CD4-positive, alpha-beta T cell treated with Interleukin-4 for 4 hours (primary cell): ENCODE measurements at regions not wholly inside any gene's neighbourhood (a gene's known extent, or its start where the extent isn't known, plus 50 kb on each side); places are given as distances from the start of the nearest gene placed in this dataset.
"Not testable (repeated sequence)": the region's sequence is repeated elsewhere in the genome, so short reads cannot be mapped to it uniquely, and the experiment has no call there.

Experiments used
- DNase-seq: peaks from one replicate; pipeline ENCODE4 v3.0.0-alpha.2; 2020

DNA sequence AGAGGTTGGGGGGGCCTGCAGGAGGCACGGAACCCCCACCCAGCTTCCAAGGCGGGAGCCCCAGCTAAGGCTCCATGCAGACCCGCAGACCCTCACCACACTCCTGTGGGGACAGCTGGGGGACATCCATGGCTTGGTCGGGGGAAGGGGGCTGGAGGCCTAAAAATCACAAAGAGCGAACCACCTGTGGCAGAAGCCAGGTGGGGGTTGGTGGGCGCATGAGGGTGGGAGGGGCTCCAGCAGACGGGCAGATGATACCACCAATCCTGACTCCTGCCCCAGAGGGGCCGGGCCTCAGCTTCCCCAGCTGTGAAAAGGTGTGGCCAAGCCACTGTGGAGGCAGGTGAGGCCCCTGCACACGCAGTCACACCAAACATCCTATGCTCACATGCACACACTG, 111.6 kb downstream of the FAM53A start:
- no peak for DNase-seq

DNA sequence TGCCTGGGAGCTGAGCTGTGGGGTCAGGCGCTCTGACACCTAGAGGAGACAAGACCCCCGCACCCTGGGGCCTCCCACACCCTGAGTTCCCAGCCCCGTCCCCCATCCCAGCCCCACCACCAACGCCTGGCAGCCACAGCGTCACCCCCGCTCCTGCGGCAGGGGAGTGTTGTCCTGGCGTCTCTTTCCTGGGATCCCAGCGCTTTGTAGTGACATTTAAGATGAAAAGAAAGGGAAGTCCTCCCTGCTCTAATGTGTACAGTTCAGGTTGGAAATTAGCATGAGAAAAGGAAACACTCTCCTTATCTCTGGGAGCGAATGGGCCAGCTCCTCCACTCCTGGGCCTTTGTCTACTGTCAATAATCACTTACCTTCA, 112.1 kb downstream of the FAM53A start:
- no peak for DNase-seq

GRCh38 chr4:1571165-1572009, 112.7 kb downstream of the FAM53A start:
- DNase-seq: no peak

DNA sequence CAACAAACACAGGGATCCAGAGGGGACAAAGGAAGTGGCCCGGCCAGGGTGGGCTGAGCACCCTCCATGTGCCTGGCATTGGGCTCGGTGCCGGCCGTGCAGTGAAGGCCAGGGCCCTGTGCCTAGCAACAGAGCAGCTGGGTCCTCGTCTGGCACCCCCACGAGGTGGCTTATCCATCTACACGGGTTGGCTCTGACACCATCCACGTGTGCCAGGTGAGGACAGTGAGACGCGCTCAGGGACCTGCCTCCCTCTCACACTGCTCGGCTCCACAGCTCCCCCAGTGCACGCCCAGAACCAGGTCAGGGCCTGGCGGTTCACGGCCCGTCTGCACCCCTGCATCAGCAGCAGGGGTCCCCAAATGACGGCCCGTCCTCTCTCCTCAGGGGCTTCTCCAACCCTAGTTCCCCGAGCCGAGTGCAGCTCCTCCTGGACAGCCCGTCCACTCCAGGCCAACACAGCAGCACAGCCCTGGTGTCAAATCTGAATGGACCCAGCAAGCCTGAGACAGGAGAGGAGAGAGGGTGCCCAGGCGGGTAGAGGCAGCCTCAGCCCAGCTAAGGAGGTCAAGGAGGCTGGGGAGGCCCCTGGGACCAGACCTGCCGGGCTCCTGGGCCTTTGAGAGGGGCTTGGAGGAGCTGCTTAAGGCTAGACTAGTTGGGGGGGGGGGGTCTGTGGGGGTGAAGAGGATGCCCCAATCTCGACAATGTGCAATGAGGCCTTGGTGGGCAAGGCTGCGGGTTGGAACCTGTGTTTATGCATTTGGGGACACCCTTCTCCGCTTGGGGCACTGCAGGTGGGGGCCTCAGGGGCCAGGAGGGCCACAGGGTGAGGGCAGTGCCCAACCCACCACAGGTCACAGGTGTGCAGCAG, 113.6 kb downstream of the FAM53A start:
- DNase-seq: no peak

DNA sequence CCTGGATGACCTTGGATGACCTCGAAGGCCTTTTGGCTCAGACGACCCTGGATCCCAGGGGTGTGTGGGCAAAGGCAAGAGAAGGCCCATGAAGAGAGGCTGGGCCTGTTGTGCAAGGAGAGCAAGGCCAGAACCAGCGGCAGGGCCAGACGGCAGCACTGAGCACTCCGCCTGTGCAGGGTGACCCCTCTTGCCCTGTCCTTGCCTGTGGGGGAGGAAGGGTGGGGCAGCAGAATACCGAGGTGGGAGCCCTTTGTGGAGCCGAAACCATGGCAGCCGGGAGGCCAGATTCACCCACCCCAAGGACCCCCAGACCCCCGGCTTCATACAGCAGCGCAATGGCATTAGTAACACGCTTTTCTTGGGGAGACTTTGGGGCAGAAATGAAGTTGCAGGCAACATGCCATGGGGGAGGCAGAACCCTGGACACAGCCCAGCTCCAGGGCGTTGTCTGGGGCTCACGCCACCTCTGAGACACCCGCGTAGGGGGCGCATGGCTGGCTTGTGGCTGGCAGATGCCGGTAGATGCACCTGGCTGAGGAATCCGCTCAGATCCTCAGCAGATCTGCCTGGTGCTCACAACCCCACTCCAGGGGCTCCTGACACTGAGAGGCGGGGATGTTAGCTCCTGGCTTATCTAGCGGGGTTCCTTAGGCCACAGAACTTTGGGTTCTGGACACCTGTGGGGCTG, 114.5 kb downstream of the FAM53A start:
- DNase-seq: no peak

- no peak for DNase-seq
Observed at GRCh38 chr4:1568855-1569460, 115.2 kb downstream of the FAM53A start.

GRCh38 chr4:1567808-1568581, 116.1 kb downstream of the FAM53A start:
- DNase-seq: no peak

DNA sequence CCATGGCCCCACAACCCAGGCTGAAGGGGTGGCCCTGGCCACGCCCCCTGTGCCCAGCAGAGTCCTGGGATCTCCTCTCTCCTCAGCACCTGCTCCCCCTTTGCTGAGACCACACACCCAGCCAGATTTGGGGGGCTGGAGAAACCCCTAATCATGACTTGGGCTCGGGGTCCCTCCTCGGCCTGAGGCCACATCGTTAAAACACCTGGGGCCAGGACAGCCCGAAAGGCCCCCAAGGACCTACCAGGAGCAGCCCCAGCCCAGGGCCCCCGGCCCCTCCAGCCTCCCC, 116.7 kb downstream of the FAM53A start:
- no peak for DNase-seq

- DNase-seq: no peak
Observed at GRCh38 chr4:1566838-1567518, 117.1 kb downstream of the FAM53A start.

DNA sequence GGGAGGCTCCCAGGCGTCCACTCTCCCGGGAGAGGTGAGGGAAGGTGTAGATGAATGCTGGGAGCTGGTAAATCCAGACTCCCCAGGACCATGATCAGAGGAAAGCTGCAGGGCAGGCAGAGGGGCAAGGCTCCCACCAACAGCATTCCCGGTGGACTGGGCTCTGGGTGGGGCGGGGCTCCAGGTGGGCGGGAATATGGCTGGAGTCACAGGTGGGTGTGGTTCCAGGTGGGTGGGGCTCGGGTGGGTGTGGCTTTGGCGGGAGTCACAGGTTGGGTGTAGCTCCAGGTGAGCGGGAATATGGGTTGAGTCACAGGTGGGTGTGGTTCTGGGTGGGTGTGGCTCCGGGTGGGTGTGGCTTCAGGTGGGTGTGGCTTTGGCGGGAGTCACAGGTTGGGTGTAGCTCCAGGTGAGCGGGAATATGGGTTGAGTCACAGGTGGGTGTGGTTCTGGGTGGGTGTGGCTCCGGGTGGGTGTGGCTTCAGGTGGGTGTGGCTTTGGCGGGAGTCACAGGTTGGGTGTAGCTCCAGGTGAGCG, 117.7 kb downstream of the FAM53A start:
- not testable (repeated sequence) for DNase-seq

DNA sequence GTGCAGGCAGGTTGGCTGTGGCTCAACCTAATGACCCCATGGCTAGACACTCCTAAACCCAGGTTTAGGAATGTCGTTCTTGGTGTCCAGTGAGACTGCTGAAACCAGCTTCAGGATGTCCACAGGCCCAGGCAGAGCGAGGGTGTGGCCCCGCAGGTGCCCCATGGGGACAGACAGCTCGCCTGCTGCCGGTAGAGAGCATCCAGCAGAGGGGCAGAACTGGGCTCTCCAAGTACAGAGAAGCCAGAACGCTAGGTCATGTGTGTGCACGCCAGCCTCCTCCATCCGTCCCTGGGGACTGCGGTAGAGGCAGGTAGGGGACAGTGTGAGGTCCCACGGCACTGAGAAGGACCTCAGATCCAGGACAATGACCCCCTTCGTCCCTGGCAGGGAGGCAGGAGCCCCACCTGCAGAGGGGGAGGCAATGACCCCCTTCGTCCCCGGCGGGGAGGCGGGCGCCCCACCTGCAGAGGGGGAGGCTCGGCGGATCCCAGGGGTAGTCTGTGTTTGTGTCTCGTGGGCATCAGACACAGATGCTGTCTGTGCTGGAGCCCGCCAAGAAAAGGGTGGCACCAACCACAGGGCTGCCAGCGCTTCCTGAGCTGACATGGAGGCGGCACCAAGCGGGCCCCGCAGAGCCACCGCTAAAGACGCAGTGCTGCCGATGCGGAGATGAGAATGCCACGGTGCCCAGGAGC, 118.4 kb downstream of the FAM53A start:
- no peak for DNase-seq

- DNase-seq: no peak
Observed at GRCh38 chr4:1564535-1565375, 119.4 kb downstream of the FAM53A start.

DNA sequence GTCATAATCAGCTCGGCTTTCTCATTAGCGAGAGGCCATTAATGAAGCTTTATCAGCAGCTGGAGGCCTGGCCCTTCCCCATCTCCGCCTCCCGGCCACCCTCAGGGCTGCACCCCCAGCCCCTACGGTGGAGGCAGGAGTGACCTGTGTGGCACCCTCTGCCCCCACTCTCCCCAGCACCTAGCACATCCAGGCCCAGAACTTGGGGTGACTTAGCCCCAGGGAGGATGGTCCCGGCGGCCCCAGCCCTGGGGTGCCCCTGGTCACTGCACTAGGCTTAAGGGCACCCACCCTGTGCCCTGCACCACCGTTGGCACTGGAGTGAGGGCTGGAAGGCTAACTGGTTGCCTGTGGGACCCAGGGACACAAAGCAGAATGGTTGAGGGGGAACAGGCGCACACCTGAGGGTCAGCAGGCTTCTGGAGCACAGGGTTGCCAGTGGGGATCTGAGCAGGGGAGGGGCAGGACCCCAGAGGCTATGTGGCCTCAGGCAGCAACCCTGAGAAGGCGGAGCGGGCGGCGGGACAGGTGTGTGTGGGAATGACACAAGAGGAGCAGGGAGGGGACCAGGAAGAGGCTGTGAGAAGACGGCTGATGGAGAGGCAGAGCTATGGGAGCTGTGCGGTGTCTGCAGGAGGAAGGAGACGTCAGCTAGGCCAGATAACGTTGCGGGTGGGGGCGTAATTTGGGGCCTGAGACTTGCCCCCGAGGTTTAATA, 120.2 kb downstream of the FAM53A start:
- DNase-seq: no peak

GRCh38 chr4:1563241-1563640, 120.9 kb downstream of the FAM53A start:
- DNase-seq: no peak

DNA sequence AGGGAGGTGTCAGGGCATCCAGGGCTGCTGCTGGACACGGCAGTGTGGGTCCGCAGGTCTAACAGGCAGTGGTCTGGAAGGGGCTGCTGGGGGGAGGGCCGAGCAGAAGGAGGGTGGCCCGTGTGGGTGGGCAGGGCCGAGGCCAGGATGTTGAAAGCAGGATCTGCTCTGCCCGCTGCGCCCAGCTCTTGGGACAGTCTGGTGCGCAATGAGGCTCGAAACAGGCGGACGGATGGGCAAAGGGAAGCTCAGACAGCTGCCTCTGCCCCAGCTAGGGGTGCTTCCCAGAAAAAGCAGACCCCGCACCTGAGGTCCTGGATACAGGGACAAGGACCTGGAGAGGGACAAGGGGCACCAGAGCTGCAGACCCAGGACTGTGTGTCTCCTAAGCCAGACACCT, 121.3 kb downstream of the FAM53A start:
- DNase-seq: no peak

DNA sequence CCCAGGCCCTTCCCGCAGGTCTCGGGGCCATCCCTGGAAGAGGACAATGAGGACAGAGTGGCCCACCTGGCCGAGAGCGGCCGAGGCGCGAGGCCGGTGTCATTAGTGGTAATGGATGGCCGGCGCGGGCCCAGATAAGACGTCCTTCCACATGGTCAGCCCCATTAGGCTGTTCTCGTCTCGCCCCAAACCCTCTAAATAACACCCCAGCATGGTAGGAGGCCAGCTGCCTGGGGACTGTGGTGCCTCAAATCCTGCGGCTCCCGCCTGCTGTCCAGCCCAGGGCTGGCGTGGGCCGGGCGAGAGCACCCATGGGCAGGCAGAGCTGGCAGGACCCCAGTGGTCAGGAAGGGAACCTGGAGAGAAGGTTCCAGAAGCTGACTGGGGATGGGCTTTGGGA, 121.7 kb downstream of the FAM53A start:
- no peak for DNase-seq

GRCh38 chr4:1561286-1561990, 122.7 kb downstream of the FAM53A start:
- DNase-seq: no peak

DNA sequence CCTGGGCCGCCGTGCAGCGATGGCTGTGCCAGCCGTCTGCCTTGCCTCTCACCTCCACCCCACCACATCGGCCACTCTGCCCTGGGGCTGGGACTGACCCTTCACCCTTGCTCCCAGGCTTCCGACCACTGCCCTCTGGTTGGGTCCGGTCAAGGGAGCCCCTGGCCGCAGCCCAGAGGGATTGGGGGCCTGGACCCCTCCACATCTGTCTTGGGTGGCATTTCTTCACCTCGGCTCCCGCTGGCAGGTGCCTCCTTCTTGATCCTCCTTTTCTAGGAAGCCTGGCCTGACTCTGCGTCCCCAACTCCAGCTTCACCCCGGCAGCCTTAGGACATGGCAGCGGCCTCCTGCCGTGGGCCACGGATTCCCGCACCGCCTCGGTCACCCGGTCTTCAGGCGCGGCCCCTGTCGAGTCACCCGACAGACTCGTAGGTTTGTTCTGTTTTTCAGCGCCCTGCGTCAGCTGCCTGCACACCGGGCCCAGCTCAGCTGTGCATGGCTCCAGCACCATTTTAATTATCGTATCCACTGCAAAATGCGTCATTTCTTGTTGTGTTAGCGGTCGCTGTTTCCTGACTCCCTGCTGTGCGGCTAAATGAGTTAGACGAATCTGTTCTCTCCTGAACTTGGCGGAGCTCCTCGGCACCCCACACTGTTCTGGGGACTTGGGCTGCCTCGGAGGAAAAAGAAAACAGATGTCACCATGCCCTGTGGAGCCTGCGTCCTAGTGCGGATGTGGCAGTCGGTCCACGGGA, 124.0 kb downstream of the FAM53A start:
- no peak for DNase-seq
